ENCODE measurements at regions not wholly inside any gene's neighbourhood (a gene's known extent, or its start where the extent isn't known, plus 50 kb on each side); places are given as distances from the start of the nearest gene placed in this dataset.

- Histone ChIP-seq H3K27me3 (replicated peaks; ENCODE audit: control insufficient read depth, insufficient read depth, low read length) (no peaks in the 10 kb centered on the region), H3K36me3 (ENCODE audit: control insufficient read depth, insufficient read depth, low read length) (no peaks in the 10 kb centered on the region), H3K4me3 (replicated peaks; ENCODE audit: low read depth, low read length) (no peak overlapping the region)
- TF ChIP-seq, protein P1, sequence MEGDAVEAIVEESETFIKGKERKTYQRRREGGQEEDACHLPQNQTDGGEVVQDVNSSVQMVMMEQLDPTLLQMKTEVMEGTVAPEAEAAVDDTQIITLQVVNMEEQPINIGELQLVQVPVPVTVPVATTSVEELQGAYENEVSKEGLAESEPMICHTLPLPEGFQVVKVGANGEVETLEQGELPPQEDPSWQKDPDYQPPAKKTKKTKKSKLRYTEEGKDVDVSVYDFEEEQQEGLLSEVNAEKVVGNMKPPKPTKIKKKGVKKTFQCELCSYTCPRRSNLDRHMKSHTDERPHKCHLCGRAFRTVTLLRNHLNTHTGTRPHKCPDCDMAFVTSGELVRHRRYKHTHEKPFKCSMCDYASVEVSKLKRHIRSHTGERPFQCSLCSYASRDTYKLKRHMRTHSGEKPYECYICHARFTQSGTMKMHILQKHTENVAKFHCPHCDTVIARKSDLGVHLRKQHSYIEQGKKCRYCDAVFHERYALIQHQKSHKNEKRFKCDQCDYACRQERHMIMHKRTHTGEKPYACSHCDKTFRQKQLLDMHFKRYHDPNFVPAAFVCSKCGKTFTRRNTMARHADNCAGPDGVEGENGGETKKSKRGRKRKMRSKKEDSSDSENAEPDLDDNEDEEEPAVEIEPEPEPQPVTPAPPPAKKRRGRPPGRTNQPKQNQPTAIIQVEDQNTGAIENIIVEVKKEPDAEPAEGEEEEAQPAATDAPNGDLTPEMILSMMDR (IDR thresholded peaks at IDR 0.05; ENCODE audit: insufficient read depth, low read length, poor library complexity, severe bottlenecking) = no peak
- DNase-seq (ENCODE audit: extremely low read depth, insufficient read length) = no peak
Observed at GRCh38 chr5:113897748-113898147, 384.3 kb downstream of the YTHDC2 start.

DNA sequence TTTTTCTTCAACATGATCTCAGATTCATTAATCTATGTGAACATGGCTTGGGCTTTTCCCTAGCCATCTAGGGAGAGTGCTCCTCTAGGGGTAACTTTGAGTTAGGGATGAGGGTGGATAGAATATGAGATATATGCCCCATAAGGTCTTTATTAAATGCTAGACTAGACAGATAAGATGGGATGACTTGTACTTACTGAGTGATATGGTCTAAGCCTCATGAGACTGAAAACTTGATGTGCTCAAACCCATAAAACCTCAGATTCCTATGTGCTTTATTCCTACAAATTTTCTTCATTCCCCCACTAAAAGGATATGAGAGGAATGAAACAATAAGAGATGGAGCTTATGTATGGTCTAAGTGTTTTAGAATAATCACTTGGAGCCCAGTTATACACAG, 386.6 kb downstream of the YTHDC2 start:
- TF ChIP-seq, protein P1 (IDR thresholded peaks at IDR 0.05; ENCODE audit: insufficient read depth, low read length, poor library complexity, severe bottlenecking) = no peak
- H3K27me3 ChIP-seq (replicated peaks; ENCODE audit: control insufficient read depth, insufficient read depth, low read length) = no peaks in the 10 kb centered on the region
- no peaks in the 10 kb centered on the region for H3K36me3 ChIP-seq (ENCODE audit: control insufficient read depth, insufficient read depth, low read length)
- DNase-seq (ENCODE audit: extremely low read depth, insufficient read length) = no peak
- no peak overlapping the region for H3K4me3 ChIP-seq (replicated peaks; ENCODE audit: low read depth, low read length)

GRCh38 chr5:113900816-113901215, 387.3 kb downstream of the YTHDC2 start:
- TF ChIP-seq, protein P1 (IDR thresholded peaks at IDR 0.05; ENCODE audit: insufficient read depth, low read length, poor library complexity, severe bottlenecking) = no peak
- DNase-seq (ENCODE audit: extremely low read depth, insufficient read length) = no peak
- no peaks in the 10 kb centered on the region for H3K36me3 ChIP-seq (ENCODE audit: control insufficient read depth, insufficient read depth, low read length)
- H3K27me3 ChIP-seq (replicated peaks; ENCODE audit: control insufficient read depth, insufficient read depth, low read length) = no peaks in the 10 kb centered on the region
- no peak overlapping the region for H3K4me3 ChIP-seq (replicated peaks; ENCODE audit: low read depth, low read length)

GRCh38 chr5:113901718-113902117, 388.2 kb downstream of the YTHDC2 start:
- H3K4me3 ChIP-seq (replicated peaks; ENCODE audit: low read depth, low read length) = no peak overlapping the region
- no peaks in the 10 kb centered on the region for H3K27me3 ChIP-seq (replicated peaks; ENCODE audit: control insufficient read depth, insufficient read depth, low read length)
- TF ChIP-seq, protein P1 (IDR thresholded peaks at IDR 0.05; ENCODE audit: insufficient read depth, low read length, poor library complexity, severe bottlenecking) = no peak
- no peak for DNase-seq (ENCODE audit: extremely low read depth, insufficient read length)
- H3K36me3 ChIP-seq (ENCODE audit: control insufficient read depth, insufficient read depth, low read length) = no peaks in the 10 kb centered on the region

- Histone ChIP-seq H3K4me3 (replicated peaks; ENCODE audit: low read depth, low read length) (no peak overlapping the region), H3K36me3 (ENCODE audit: control insufficient read depth, insufficient read depth, low read length) (no peaks in the 10 kb centered on the region), H3K27me3 (replicated peaks; ENCODE audit: control insufficient read depth, insufficient read depth, low read length) (no peaks in the 10 kb centered on the region)
- DNase-seq (ENCODE audit: extremely low read depth, insufficient read length) = no peak
- TF ChIP-seq, protein P1 (IDR thresholded peaks at IDR 0.05; ENCODE audit: insufficient read depth, low read length, poor library complexity, severe bottlenecking) = no peak
Observed at GRCh38 chr5:113902917-113903660, 389.6 kb downstream of the YTHDC2 start.
